ENCODE measurements at regions not wholly inside any gene's neighbourhood (a gene's known extent, or its start where the extent isn't known, plus 50 kb on each side); places are given as distances from the start of the nearest gene placed in this dataset.
"Not testable (repeated sequence)": the region's sequence is repeated elsewhere in the genome, so short reads cannot be mapped to it uniquely, and the experiment has no call there.

GRCh38 chr16:17743578-17743977 is 272.8 kb upstream of the XYLT1 start:
- DNase-seq (ENCODE audit: low read depth) = no peak

GRCh38 chr16:17743158-17743557 is 272.4 kb upstream of the XYLT1 start:
- DNase-seq (ENCODE audit: low read depth) = no peak

GRCh38 chr16:17735099-17735498 is 264.3 kb upstream of the XYLT1 start:
- not testable (repeated sequence) for DNase-seq (ENCODE audit: low read depth)

- no peak for DNase-seq (ENCODE audit: low read depth)
Measured at GRCh38 chr16:17729820-17730219, 259.1 kb upstream of the XYLT1 start.

- DNase-seq (ENCODE audit: low read depth) = no peak
Measured at GRCh38 chr16:17728196-17728595, 257.4 kb upstream of the XYLT1 start.

- no peak for DNase-seq (ENCODE audit: low read depth)
Measured at GRCh38 chr16:17724242-17724898, 253.6 kb upstream of the XYLT1 start.

- no peak for DNase-seq (ENCODE audit: low read depth)
Measured at GRCh38 chr16:17723531-17724134, 252.9 kb upstream of the XYLT1 start.

GRCh38 chr16:17718495-17718894 is 247.7 kb upstream of the XYLT1 start:
- DNase-seq (ENCODE audit: low read depth) = no peak

GRCh38 chr16:17705847-17706246 is 235.1 kb upstream of the XYLT1 start:
- no peak for DNase-seq (ENCODE audit: low read depth)

GRCh38 chr16:17696616-17697015 is 225.9 kb upstream of the XYLT1 start:
- DNase-seq (ENCODE audit: low read depth) = no peak

GRCh38 chr16:17692484-17692883 is 221.7 kb upstream of the XYLT1 start:
- no peak for DNase-seq (ENCODE audit: low read depth)

GRCh38 chr16:17691899-17692176 is 221.1 kb upstream of the XYLT1 start:
- no peak for DNase-seq (ENCODE audit: low read depth)

- no peak for DNase-seq (ENCODE audit: low read depth)
Measured at GRCh38 chr16:17691106-17691898, 220.5 kb upstream of the XYLT1 start.

GRCh38 chr16:17685447-17685846 is 214.7 kb upstream of the XYLT1 start:
- no peak for DNase-seq (ENCODE audit: low read depth)

- no peak for DNase-seq (ENCODE audit: low read depth)
Measured at GRCh38 chr16:17683281-17683680, 212.5 kb upstream of the XYLT1 start.

GRCh38 chr16:17676171-17676570 is 205.4 kb upstream of the XYLT1 start:
- no peak for DNase-seq (ENCODE audit: low read depth)

GRCh38 chr16:17668386-17668785 is 197.6 kb upstream of the XYLT1 start:
- no peak for DNase-seq (ENCODE audit: low read depth)

- DNase-seq (ENCODE audit: low read depth) = no peak
Measured at GRCh38 chr16:17666293-17666692, 195.5 kb upstream of the XYLT1 start.

GRCh38 chr16:17658881-17659280 is 188.1 kb upstream of the XYLT1 start:
- DNase-seq (ENCODE audit: low read depth) = no peak

- DNase-seq (ENCODE audit: low read depth) = no peak
Measured at GRCh38 chr16:17657045-17657444, 186.3 kb upstream of the XYLT1 start.

- no peak for DNase-seq (ENCODE audit: low read depth)
Measured at GRCh38 chr16:17654571-17654970, 183.8 kb upstream of the XYLT1 start.

GRCh38 chr16:17654142-17654541 is 183.4 kb upstream of the XYLT1 start:
- DNase-seq (ENCODE audit: low read depth) = no peak
